GM12892 (cell line): ENCODE measurements at regions not wholly inside any gene's neighbourhood (a gene's known extent, or its start where the extent isn't known, plus 50 kb on each side); places are given as distances from the start of the nearest gene placed in this dataset.

Experiments used
- POLR2A ChIP-seq: IDR thresholded peaks from 2 replicates; pipeline ENCODE4 v1.6.1; 2011; ENCODE audit warnings: low read depth, low read length, control low read depth
- POLR2AphosphoS5 ChIP-seq: IDR thresholded peaks from 2 replicates; pipeline ENCODE4 v1.6.1; 2011; ENCODE audit warnings: low read depth, low read length, control low read depth
- TAF1 ChIP-seq: IDR thresholded peaks from 2 replicates; pipeline ENCODE4 v1.6.1; 2011; ENCODE audit warnings: low read depth, mild to moderate bottlenecking, control low read depth, low read length, borderline replicate concordance

DNA sequence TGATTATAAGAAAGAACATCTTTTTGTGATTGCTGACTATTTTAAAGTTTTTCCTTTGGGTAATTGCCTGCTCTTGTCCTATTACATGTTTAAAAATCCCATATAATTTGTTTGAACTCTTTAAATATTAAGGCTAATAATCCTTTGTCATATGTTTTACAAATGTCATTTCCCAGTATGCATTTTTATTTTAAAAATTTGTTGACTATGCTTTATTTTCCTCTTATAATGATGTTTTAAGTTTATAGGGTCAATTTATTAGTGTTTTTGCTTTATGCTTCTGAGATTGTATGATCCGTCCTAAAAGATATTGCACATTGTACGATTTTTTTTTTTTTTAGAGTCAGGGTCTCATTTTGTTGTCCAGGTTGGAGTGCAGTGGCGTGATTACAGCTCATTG, 297.2 kb downstream of the RNF144B start:
- TF ChIP-seq POLR2A (no peak), TAF1 (no peak), POLR2AphosphoS5 (no peak)
